NCI-H748 (cell line): ENCODE measurements at regions not wholly inside any gene's neighbourhood (a gene's known extent, or its start where the extent isn't known, plus 50 kb on each side); places are given as distances from the start of the nearest gene placed in this dataset.
A peak's percentile ranks its signal among the peaks of the same experiment; 100 is the strongest.
"Not testable (repeated sequence)": the region's sequence is repeated elsewhere in the genome, so short reads cannot be mapped to it uniquely, and the experiment has no call there.

Experiments
- DNase-seq: peaks from one replicate; lab custom pipeline; 2025; ENCODE audit not compliant: unreplicated experiment; lab: John Stamatoyannopoulos, UW

GRCh38 chr2:109669731-109670130, 55.6 kb downstream of the SOWAHC start:
- DNase-seq = no peak

DNA sequence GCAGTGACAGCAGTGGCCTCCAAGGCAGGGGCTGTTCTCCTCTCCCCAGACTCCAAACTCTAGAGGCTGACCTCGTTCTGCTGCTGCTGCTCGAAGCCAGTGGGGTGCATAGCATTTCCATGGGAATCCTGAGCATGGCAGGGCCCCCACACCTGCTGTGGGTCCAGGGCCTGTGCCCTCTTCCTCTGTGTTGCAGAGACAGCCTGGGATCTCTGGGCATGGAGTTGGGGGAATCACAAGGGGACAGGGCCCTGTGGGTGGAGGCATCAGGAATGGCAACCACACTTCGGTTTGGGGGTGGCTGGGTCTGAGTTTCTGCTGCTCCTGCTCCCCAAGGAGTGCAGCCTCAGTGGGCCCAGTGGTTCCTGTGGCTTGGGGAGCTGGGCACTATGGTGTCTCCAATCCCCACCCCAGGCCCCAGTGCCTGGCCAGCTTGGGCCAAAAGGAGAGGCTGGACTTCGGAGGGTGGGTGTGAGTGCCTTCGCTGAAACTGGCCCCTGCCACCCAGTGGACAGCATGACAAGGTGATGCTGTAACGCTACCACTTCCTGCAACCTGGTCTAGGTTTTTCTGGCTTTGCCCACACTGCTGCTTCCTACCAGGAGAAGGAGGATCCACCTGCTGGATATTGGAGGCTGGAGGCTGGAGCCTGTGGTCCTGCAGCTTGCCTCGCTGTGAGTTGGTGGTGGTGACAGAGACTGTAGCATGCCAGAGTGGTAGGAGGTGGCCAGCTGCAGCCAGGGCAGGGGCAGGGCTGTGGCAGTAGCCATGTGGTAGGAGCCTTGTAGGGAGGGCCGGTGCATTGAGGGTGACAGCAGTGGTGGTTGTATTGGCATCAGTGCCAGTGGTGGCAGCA, 56.6 kb downstream of the SOWAHC start:
- no peak for DNase-seq

- DNase-seq = no peak
These were observed 60.9 kb downstream of the SOWAHC start for GRCh38 chr2:109674894-109675534.

DNA sequence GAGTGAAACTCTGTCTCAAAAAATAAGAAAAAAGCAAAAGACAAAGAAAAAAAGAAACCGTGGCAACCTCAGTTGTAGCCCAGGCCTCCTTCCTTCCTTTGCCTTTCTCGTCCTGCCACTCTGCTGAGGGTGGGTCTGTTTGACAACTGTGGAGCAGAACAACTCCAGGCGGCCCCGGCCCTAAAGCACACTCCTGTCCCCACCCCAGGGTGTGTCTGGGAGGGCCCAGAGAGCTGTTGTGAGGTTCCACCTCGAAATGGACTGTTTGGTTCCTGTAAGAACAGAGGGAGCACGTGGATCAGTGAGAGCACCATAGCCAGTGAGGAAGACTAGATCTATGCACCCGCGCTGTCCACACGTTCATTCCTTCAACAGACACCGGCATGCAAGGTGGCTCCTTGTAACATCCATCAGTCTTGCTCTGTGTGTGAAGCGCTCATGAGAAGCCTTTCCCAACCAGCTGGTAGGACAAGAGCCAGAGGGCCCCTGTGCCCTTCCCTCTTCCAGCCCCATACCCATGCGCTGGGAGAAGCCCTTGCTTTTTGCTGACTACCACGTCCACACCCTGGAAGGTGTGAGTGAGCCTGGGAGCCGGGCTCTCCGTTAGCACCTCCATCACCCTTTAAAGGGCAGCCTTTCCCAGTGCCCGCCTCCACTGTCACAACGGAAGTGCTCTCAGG, 61.6 kb downstream of the SOWAHC start:
- peak; percentile 5 for DNase-seq

- no peak for DNase-seq
These were observed 62.3 kb downstream of the SOWAHC start for GRCh38 chr2:109676346-109676902.

DNA sequence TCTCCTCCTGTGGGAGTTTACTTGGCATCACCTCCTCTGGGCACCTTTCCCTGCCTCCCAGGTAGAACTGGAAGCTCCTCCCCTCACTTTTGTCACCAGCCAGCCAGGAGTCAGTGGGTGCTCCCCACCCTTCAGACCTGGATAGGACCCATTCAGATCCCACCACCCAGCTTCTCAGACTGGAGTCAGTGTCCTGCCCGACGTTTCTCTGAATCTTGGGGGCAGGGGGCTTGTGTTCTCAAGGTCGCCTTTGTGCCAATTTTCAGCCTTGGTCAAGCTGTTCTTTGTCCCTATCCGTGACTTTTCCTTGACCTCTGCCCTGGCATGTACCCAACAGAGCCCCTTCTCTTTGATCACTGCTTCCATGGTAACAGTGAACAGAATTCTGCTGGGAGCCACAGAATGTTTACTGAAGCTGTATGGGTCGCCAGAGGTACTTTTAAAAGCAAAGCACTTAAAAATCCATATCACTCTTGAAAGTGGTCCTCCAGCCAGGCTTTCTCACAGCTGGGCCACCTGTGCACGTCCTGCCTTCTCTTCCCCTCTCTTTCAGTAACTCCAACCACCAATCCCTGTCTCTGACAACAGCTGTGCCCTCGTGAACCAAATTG, 63.1 kb downstream of the SOWAHC start:
- peak; percentile 44 for DNase-seq

DNA sequence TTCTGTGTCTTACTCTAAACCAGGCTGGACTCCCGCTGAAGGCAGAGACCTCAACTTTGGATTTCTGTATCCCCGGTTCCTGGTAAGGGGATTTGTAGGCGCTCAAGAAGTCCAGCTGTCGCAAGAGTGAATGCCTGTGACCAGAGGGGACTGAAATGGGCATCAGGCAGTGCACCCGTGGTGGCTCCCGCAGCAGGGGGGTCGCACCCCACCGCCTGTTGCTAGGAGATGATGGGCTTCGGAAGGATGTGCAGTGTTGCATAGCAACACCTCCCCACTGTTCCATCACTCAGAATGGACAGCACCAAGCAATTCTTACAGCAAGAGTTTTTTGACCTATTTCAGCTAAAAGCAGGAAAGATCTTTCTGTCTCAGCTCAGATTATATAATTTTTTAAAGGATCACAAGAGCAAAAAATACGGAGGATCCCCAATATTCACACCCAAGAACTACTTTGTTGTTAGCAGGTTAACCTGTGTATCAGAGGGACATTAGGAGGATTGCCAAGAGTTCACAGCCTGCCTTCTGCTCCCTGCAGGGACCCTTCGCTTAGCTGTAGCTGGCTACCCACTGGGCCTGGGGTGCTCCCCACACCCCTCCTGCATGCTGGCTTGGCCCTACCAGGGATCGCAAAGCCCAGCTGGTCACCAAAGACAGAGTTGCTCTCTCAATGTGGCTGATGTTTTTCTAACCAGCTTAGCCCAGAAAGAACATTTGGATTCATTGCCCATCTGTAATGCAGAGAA, 63.8 kb downstream of the SOWAHC start:
- DNase-seq = peak; percentile 57

- not testable (repeated sequence) for DNase-seq
These were observed 64.6 kb downstream of the SOWAHC start for GRCh38 chr2:109678724-109679201.

- no peak for DNase-seq
These were observed 65.1 kb downstream of the SOWAHC start for GRCh38 chr2:109679225-109679624.

- no peak for DNase-seq
These were observed 65.5 kb downstream of the SOWAHC start for GRCh38 chr2:109679626-109680025.

GRCh38 chr2:109680523-109681297, 66.5 kb downstream of the SOWAHC start:
- DNase-seq = no peak

- no peak for DNase-seq
These were observed 67.6 kb downstream of the SOWAHC start for GRCh38 chr2:109681633-109682380.

GRCh38 chr2:109683452-109683851, 69.3 kb downstream of the SOWAHC start:
- DNase-seq = no peak

GRCh38 chr2:109685453-109685852, 71.3 kb downstream of the SOWAHC start:
- DNase-seq = no peak

- peak; percentile 14 for DNase-seq
These were observed 72.8 kb downstream of the SOWAHC start for GRCh38 chr2:109686921-109687320.

DNA sequence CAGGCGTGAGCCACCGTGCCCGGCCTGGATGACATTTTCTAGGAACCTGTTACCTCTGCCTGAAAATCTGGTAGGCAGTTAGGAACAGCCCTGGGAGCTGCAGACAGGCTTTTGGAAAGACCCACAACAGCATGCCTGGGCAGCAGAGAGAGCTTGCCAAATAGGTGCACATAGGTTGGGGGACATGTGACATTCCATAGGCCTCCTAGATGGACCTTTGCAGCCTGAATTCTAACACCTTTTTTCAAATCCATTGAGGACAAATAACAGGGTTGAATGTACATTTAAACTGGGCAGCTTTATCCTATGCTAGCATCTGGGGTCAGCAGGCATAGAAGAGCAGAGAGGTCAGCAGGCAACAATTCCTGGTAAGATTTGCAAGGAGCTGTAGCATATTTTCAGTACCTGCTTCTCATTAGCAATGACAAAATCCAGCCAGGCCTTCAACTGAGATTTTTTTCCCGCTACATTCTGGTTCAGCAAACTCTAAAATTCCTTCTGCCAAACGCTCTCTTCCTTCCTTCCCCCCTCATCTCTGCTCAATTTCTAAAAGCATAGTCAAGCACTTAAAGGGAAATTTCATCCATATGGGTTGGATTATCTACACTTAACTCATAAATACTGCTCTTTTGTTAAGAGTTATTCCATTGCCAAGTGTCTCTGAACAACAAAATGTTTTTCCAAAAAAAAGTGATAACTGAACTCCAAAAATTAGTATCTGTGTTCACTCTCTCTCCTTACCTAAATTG, 75.2 kb downstream of the SOWAHC start:
- no peak for DNase-seq

GRCh38 chr2:109689973-109690372, 75.8 kb downstream of the SOWAHC start:
- DNase-seq = no peak

DNA sequence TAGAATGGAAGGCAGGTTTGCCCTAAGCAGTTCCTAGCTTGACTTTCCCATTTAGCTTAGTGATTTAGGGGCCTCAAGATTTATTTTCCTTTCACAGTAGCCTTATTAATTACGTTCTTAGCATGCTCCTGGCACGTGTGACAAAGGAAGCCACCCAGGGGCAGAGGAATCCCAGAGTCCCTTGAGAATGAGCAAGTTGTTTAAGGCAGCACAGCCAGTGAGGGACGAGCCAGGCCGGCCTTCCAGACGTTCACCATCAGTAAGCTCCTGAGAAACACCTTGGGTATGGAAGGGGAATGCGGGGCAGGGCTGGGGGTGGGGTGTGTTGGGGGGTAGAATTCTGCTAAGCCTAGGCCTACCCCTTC, 76.3 kb downstream of the SOWAHC start:
- no peak for DNase-seq
